GM12872 (cell line): ENCODE measurements at regions not wholly inside any gene's neighbourhood (a gene's known extent, or its start where the extent isn't known, plus 50 kb on each side); places are given as distances from the start of the nearest gene placed in this dataset.

Experiments
- CTCF ChIP-seq: IDR thresholded peaks from 3 replicates; pipeline ENCODE4 v1.5.1; 2011; ENCODE audit warnings: low read depth, mild to moderate bottlenecking, low read length, moderate library complexity; ENCODE audit not compliant: insufficient read depth

- no peak for TF ChIP-seq CTCF
Measured at GRCh38 chr13:61277088-61277487, 138.6 kb downstream of the PCDH20 start.

GRCh38 chr13:61276401-61276800 is 139.2 kb downstream of the PCDH20 start:
- TF ChIP-seq CTCF: no peak

- no peak for TF ChIP-seq CTCF
Measured at GRCh38 chr13:61275736-61276135, 139.9 kb downstream of the PCDH20 start.

- no peak for TF ChIP-seq CTCF
Measured at GRCh38 chr13:61275251-61275650, 140.4 kb downstream of the PCDH20 start.

- no peak for TF ChIP-seq CTCF
Measured at GRCh38 chr13:61261746-61262472, 153.7 kb downstream of the PCDH20 start.

GRCh38 chr13:61258185-61258584 is 157.5 kb downstream of the PCDH20 start:
- no peak for TF ChIP-seq CTCF

GRCh38 chr13:61255040-61255796 is 160.4 kb downstream of the PCDH20 start:
- no peak for TF ChIP-seq CTCF
